Psoas muscle (tissue), 7 donors: ENCODE measurements at regions not wholly inside any gene's neighbourhood (a gene's known extent, or its start where the extent isn't known, plus 50 kb on each side); places are given as distances from the start of the nearest gene placed in this dataset.
"Not testable (repeated sequence)": the region's sequence is repeated elsewhere in the genome, so short reads cannot be mapped to it uniquely, and the experiment has no call there.

ENCODE experiments used
- ATAC-seq, 4 donors: fragments of 200-7000 bp; cut with Tn5 transposase; one replicate each; pipeline ENCODE4 v1.9.1; 2020; ENCODE audit warnings: moderate library complexity in 3 of 4, mild to moderate bottlenecking in 2 of 4
- DNase-seq, 2 donors: peaks; one replicate each; pipeline ENCODE4 v3.0.0-alpha.2; 2020
- H3K27ac ChIP-seq: fragments of 200-600 bp; one replicate; pipeline ENCODE4 v1.8.0; 2022
- H3K27me3 ChIP-seq, 3 donors: fragments of 200-600 bp in 1 of 3; one replicate each; pipeline versions ENCODE4 v1.6.1 to v1.8.0; 2013 to 2022; ENCODE audit warnings: low read length in 2 of 3, mild to moderate bottlenecking in 2 of 3, moderate library complexity in 1 of 3; ENCODE audit not compliant: insufficient read depth in 3 of 3
- H3K36me3 ChIP-seq, 2 donors: fragments of 200-600 bp in 1 of 2; one replicate each; pipeline versions ENCODE4 v1.6.1 to v1.8.0; 2013 to 2022; ENCODE audit warnings: low read depth in 1 of 2, mild to moderate bottlenecking in 1 of 2, moderate library complexity in 1 of 2; ENCODE audit not compliant: insufficient read depth in 1 of 2
- H3K4me1 ChIP-seq: fragments of 200-600 bp; one replicate; pipeline ENCODE4 v1.8.0; 2022
- H3K4me3 ChIP-seq: fragments of 200-600 bp; one replicate; pipeline ENCODE4 v1.8.0; 2022; ENCODE audit warnings: mild to moderate bottlenecking
- H3K9me3 ChIP-seq: fragments of 200-600 bp; one replicate; pipeline ENCODE4 v1.8.0; 2022
- WGBS, 3 donors: extraction: QIAGEN DNeasy Blood & Tissue Kit; methylation state at CpG; one replicate each; pipeline versions ENCODE4 v1.1.6 to v1.1.7; 2013; 5-methylcytosine and 5-hydroxymethylcytosine counted together
- intact Hi-C, 2 donors: fragments of 100-400 bp; cut with DNase I; formaldehyde crosslinking; loops; one replicate each; pipeline versions ENCODE4 v1.11.0 to v1.14.2; 2022
- donor health status: healthy with polysubstance abuse.
- donor health status: DM: no; HTN: no; CAD: no; lungs with moderate emphysema.
- donor health status: Bipolar disorder and iron deficiency.
- donor health status: healthy.
- donor health status: DM: yes; HTN: yes; CAD: no.
- donor health status: DM: no; HTN: no; CAD: no.
- donor health status: DM: yes; HTN: yes; CAD: no.

GRCh38 chr4:49573666-49574215 is 587.7 kb downstream of the CWH43 start:
- 22 to 38% (median 30%) methylated on average over 2 of the region's 2 CpGs for WGBS, 3 donors
- intact Hi-C loops, DNase-seq, H3K27ac ChIP-seq, ATAC-seq, H3K36me3 ChIP-seq, H3K4me1 ChIP-seq, H3K27me3 ChIP-seq, H3K4me3 ChIP-seq, H3K9me3 ChIP-seq: not testable (repeated sequence)

GRCh38 chr4:49575250-49575649 is 589.2 kb downstream of the CWH43 start:
- not testable (repeated sequence) for ATAC-seq

GRCh38 chr4:49578371-49578770 is 592.3 kb downstream of the CWH43 start:
- H3K36me3 ChIP-seq, H3K4me1 ChIP-seq, DNase-seq, ATAC-seq, H3K27ac ChIP-seq, H3K9me3 ChIP-seq, intact Hi-C loops, H3K27me3 ChIP-seq, H3K4me3 ChIP-seq: not testable (repeated sequence)
- 15 to 57% (median 51%) methylated on average over 2 to 5 of the region's 5 CpGs for WGBS, 3 donors

More at GRCh38 chr4:49575250-49575649, 589.2 kb downstream of the CWH43 start:
- H3K27me3 ChIP-seq, H3K36me3 ChIP-seq, intact Hi-C loops, H3K4me3 ChIP-seq, H3K9me3 ChIP-seq, H3K4me1 ChIP-seq, H3K27ac ChIP-seq, DNase-seq: not testable (repeated sequence)
- WGBS, 3 donors: 36 to 45% (median 40%) methylated on average over 4 of the region's 4 CpGs

- H3K4me3 ChIP-seq, H3K4me1 ChIP-seq, ATAC-seq, H3K36me3 ChIP-seq, H3K9me3 ChIP-seq, DNase-seq, H3K27me3 ChIP-seq, H3K27ac ChIP-seq, intact Hi-C loops: not testable (repeated sequence)
- 29 to 77% (median 63%) methylated on average over 1 to 2 of the region's 2 CpGs for WGBS, 3 donors
Observed at GRCh38 chr4:49578899-49579298, 592.8 kb downstream of the CWH43 start.

- H3K36me3 ChIP-seq, H3K4me3 ChIP-seq, H3K4me1 ChIP-seq, H3K9me3 ChIP-seq, H3K27ac ChIP-seq, H3K27me3 ChIP-seq, intact Hi-C loops, DNase-seq, ATAC-seq: not testable (repeated sequence)
- WGBS, 3 donors: 56 to 76% (median 62%) methylated on average over 5 to 8 of the region's 8 CpGs
Observed at GRCh38 chr4:49580166-49580565, 594.1 kb downstream of the CWH43 start.

GRCh38 chr4:49588401-49588800 is 602.3 kb downstream of the CWH43 start:
- intact Hi-C loops: not testable (repeated sequence)

GRCh38 chr4:49618436-49618835 is 632.4 kb downstream of the CWH43 start:
- H3K27me3 ChIP-seq, H3K4me1 ChIP-seq, H3K27ac ChIP-seq, DNase-seq, H3K36me3 ChIP-seq, H3K4me3 ChIP-seq, intact Hi-C loops, ATAC-seq, H3K9me3 ChIP-seq: not testable (repeated sequence)
- 57 to 62% (median 61%) methylated on average over 9 to 12 of the region's 12 CpGs for WGBS, 3 donors

More at GRCh38 chr4:49588401-49588800, 602.3 kb downstream of the CWH43 start:
- 43 to 48% methylated on average over 6 of the region's 7 CpGs; no CpG with 5 or more reads in 1 of the 3 donors for WGBS, 3 donors
- H3K36me3 ChIP-seq, H3K4me1 ChIP-seq, H3K27ac ChIP-seq, H3K9me3 ChIP-seq, H3K4me3 ChIP-seq, DNase-seq, H3K27me3 ChIP-seq, ATAC-seq: not testable (repeated sequence)

GRCh38 chr4:49626478-49626877 is 640.4 kb downstream of the CWH43 start:
- H3K27ac ChIP-seq, H3K36me3 ChIP-seq, H3K9me3 ChIP-seq, H3K27me3 ChIP-seq, H3K4me3 ChIP-seq, DNase-seq, H3K4me1 ChIP-seq, ATAC-seq, intact Hi-C loops: not testable (repeated sequence)
- WGBS, 3 donors: 78 to 87% (median 81%) methylated on average over 9 to 12 of the region's 12 CpGs
